NCI-H2107 treated with DMSO at 0.1 percent for 48 hours (cell line): ENCODE measurements at regions not wholly inside any gene's neighbourhood (a gene's known extent, or its start where the extent isn't known, plus 50 kb on each side); places are given as distances from the start of the nearest gene placed in this dataset.
"Not testable (repeated sequence)": the region's sequence is repeated elsewhere in the genome, so short reads cannot be mapped to it uniquely, and the experiment has no call there.

ENCODE experiments used
- DNase-seq: peaks from one replicate; lab custom pipeline; 2025; ENCODE audit not compliant: unreplicated experiment; lab: John Stamatoyannopoulos, UW

DNA sequence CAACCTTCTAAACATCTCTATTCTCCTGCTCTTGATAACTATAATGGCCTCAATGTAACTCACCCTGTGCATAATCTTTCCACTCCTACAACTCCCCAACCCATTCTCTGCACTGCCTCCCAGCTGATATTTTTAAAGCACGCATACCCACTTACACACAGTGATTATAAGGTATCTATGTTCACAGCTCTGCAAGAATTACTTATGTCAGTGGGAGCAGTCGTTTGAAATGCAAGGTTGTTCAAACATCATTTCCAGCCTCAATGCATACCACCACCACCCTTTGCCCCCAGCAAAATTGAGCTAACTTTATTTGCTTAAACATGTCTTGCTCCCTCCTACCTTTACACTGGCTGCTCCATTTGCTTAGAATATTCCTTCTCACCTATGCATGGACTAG lies 506.0 kb downstream of the RFPL4B start:
- DNase-seq, result no peak

- no peak for DNase-seq
Measured at GRCh38 chr6:112863753-112864152, 516.6 kb downstream of the RFPL4B start.

DNA sequence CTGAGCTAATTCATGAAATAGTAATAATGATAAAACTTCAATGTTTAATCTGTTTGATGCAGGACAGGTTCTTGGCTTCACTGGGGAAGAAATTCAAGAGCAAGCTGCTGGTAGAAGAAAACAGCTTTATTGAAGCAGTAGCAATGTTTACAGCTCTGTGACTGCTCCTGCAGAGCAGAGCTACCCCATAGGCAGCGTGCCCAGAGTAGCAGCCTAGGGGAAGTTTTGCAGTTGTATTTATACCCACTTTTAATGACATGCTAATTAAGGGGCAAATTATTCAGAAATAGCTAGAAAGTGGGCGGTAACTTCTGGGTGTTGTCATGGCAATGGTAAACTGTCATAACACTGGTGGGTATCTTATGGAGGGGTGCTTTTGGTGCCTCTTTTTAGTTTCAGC lies 518.0 kb downstream of the RFPL4B start:
- DNase-seq, result no peak

DNA sequence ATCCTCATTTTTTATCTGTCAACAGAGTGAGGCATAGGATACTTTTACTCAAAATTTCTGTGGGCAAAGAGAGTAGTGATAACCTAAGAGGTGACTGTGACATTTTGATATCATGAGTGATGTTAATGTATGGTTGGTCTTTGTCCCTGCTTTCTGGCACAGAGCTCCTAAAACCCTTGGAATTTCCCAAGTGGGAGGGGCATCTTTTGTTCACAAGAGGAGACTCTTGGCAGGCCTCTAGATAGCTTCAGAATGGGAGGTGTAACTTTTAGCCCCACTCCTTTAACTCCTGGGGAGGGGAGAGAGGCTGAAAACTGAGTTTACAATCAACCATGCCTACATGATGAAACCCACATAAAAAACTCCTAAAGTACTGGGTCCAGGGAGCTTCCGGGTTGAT lies 527.8 kb downstream of the RFPL4B start:
- DNase-seq, result no peak

DNA sequence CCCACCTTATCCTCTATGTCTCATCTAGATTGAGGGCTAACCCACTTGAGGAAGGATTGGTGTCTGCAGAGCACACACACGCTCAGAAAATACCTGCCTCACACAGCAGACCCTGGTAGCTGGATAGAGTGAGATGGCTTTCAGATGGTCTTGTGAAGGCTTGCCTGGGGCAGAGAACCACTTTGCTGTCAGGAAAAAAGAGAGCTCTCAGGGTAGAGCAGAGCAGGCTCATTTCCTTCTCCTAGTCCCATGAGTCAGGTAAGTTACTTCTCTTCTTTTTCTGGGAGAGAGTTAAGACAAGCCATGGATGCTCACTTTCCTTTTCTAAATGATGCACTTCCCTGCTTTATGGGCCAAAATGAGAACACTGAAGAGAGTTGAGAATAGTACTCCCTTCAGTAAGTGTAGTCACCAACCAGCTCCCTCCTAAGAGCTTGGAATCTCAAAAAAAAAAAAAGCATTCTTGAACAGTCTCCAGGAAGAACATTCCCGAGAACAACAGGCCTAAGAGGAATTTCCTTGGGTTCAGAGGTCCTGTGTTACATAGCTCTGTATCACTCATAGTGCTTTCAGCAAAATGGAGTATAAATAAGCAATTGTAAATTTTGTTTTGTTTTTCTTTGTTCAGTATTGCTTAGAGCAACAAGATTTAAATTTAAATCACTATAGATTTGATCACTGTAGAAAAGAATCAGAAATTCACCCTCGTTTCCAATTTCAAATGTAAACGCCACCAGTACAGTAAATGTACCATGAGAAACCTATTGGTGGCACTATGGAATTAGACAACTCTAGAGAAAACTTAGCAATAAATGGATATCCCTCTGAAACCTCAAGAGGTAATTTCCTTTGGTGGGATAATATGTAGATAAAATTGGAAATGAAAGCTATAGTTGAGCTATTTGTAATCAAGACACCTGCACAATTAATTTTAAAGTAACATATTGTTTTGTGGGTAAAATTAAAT lies 530.3 kb downstream of the RFPL4B start:
- peak; percentile 9 for DNase-seq

DNA sequence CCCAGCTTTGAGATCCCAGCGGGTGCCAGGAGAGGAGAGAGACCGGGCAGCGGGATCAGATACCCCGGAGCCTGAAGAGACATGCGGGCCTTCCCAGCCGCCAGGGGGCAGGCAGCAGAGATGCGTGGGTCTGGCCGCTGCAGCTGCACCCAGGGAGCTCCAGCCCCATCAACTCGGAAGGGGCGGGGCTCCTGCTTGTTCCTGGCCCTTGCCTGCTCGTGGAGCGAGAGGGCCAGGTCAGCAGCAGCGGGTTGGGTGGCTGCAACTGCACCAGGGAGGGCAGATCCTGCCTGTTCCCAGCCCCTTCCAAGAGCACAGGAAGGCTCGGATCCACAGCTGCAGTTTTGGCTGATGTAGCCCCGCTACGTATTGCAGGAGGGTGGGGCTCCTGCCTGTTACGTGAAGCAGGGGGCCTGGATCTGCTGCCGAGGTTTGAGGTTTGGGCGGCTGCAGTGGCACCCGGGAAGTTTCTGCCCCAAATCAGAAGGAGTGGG lies 532.8 kb downstream of the RFPL4B start:
- DNase-seq, result no peak

- no peak for DNase-seq
Measured at GRCh38 chr6:112881027-112881426, 533.9 kb downstream of the RFPL4B start.

- DNase-seq, result no peak
Measured at GRCh38 chr6:112881828-112882780, 535.0 kb downstream of the RFPL4B start.

- no peak for DNase-seq
Measured at GRCh38 chr6:112883095-112883494, 536.0 kb downstream of the RFPL4B start.

GRCh38 chr6:112886415-112886814 lies 539.3 kb downstream of the RFPL4B start:
- no peak for DNase-seq

GRCh38 chr6:112887424-112887823 lies 540.3 kb downstream of the RFPL4B start:
- DNase-seq, result not testable (repeated sequence)

DNA sequence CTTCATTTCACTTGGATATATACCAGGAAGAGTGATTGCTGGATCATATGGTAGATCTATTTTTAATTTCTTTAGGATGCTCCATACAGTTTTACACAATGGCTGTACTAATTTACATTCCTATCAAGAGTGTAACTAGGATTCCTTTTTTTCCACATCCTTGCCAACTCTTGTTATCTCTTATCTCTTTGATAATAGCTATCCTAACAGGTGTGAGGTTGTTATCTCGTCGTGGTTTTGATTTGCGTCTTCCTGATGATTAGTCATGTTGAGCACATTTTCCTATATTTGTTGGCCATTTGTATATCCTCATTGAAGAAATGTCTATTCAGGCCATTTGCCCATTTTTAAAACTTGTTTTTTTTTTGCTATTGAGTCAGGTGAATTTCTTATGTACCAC lies 552.4 kb downstream of the RFPL4B start:
- DNase-seq, result no peak

DNA sequence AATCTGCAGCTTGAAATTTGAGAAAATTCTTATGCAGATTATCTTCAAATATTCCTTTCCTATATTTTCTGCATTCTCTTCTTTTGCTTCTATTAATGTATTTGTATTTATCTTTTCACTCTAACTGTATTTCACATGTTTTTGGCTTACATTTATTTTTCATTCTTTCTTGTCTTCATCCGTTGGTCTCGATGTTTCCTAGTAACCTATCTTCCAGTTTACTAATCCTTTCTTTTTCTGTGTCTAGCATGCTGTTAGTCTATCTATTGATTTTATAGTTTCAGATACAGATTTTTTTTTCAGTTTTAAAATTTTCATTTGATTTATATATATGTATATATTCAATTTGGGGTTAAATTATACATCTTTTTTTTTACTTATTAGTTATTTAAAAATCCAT lies 556.2 kb downstream of the RFPL4B start:
- DNase-seq, result no peak

DNA sequence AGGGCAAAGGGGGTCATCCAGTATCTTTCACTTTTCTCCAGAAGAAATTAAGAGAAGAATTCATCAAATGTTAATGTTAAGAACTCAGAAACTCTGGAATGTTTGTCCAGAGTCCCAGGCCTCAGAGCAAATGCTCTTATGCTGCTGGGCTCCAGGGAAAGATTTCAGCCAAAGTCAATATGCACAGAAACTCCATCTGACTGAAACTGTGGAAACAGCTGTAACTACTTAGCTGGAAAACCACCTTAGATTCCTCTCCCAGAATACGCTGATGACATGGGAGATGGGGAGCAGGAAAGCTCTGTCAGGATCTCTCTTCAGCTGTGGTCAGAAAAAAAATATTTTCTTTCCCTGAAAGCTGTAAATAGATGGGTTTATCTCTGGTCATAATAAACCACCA lies 559.6 kb downstream of the RFPL4B start:
- DNase-seq, result no peak

DNA sequence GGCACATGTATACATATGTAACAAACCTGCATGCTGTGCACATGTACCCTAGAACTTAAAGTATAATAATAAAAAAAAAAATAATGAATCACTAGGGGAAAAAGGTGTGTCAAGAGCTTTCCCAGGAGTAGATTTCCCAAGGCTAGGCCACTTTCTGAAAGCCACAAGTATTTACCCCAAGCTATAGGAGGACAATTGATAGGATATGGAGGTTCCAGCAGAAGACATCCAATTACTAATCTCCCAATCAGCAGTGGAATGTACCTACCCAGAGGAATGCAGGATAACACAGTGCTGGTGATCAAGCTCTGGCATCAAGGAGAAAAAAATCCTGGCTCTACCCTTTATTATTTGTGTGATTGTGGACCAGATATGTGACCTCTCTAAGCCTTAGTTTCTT lies 562.7 kb downstream of the RFPL4B start:
- DNase-seq, result no peak

DNA sequence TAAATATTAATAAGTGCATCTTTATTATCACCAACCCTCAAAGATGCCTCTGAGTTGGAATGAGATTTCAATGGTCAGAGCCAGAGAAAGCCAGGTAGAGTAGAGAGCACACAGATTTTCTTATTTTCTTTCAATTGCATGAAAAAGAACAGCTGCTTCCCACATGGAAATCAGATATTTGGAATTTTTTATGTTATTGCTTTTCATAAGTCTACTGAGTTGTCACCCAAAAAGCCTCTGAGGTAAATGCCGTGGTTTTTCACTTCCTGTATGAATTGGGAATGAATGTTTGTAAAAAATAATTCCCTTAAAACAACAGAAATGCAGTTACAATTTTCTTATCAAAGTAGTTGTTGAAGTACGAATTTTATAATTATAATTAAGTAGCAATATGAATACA lies 563.1 kb downstream of the RFPL4B start:
- no peak for DNase-seq

DNA sequence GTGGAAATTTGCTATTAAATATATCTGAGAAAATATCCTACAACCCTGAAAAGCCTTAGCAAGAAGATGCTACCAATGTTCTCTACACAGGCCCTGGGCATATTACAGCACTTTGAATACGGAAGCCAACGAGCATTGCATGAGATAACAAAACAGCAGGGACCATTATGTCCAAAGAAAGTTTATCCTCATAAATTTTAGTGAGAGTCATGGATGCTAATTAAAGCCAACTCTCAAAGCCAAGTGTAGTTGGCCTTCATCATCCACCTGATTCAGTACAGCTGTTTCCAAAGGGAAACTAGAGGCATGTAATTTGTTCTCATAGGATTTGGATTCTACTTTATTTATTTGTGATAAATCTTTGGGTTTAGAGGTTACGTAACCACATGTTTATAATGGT lies 564.8 kb downstream of the RFPL4B start:
- no peak for DNase-seq

- no peak for DNase-seq
Measured at GRCh38 chr6:112912416-112913101, 565.4 kb downstream of the RFPL4B start.

GRCh38 chr6:112919744-112920143 lies 572.6 kb downstream of the RFPL4B start:
- DNase-seq, result not testable (repeated sequence)

GRCh38 chr6:112920994-112921393 lies 573.9 kb downstream of the RFPL4B start:
- no peak for DNase-seq
